PC-9 (cell line): ENCODE measurements at regions not wholly inside any gene's neighbourhood (a gene's known extent, or its start where the extent isn't known, plus 50 kb on each side); places are given as distances from the start of the nearest gene placed in this dataset.

Experiments
- BruUV-seq: library from RNA; stranded (reverse); fragments of 400-500 nt; replicated peaks from 2 replicates; lab custom pipeline; 2021; lab: Mats Ljungman, UMichigan
- CTCF ChIA-PET: fragments of 300-600 bp; sonication (Branson Sonifier 250); formaldehyde crosslinking; loops from one replicate; lab custom pipeline; 2022; ENCODE audit warnings: antibody characterized with exemption; lab: Charles Lee
- POLR2A ChIA-PET: fragments of 300-600 bp; sonication (Branson Sonifier 250); formaldehyde crosslinking; loops from one replicate; lab custom pipeline; 2022; ENCODE audit warnings: antibody characterized with exemption; ENCODE audit not compliant: unreplicated experiment; lab: Charles Lee
- DNase-seq, 2 experiments: peaks; one replicate each; pipeline versions ENCODE4 v3.0.0 to v3.0.0-alpha.2; 2015 to 2022; ENCODE audit warnings: mixed read lengths in 1 of 2
- H2AFZ ChIP-seq: fragments of 200-600 bp; sonication (generic); 2 replicates; pipeline ENCODE4 v1.8.1; 2017; ENCODE audit warnings: antibody characterized with exemption
- H3F3A ChIP-seq: fragments of 200-600 bp; sonication (generic); 2 replicates; pipeline ENCODE4 v1.8.1; 2017; ENCODE audit warnings: antibody characterized with exemption, mild to moderate bottlenecking, low read depth; ENCODE audit not compliant: insufficient read depth
- H3K27ac ChIP-seq: fragments of 200-600 bp; sonication (generic); 2 replicates; pipeline ENCODE4 v1.6.1; 2016; ENCODE audit warnings: mixed run types
- H3K27me3 ChIP-seq: fragments of 200-600 bp; sonication (generic); 2 replicates; pipeline ENCODE4 v1.6.1; 2016; ENCODE audit warnings: low read depth, mixed run types; ENCODE audit not compliant: insufficient read depth
- H3K36me3 ChIP-seq: fragments of 200-600 bp; sonication (generic); 2 replicates; pipeline ENCODE4 v1.6.1; 2016; ENCODE audit warnings: low read depth, mixed run types
- H3K4me1 ChIP-seq: fragments of 200-600 bp; sonication (generic); replicated peaks from 2 replicates; pipeline ENCODE4 v1.6.1; 2016; ENCODE audit warnings: mixed run types; ENCODE audit not compliant: insufficient read depth
- H3K4me2 ChIP-seq: fragments of 200-600 bp; sonication (generic); 2 replicates; pipeline ENCODE4 v1.6.1; 2017; ENCODE audit warnings: mixed run types
- H3K4me3 ChIP-seq: fragments of 200-600 bp; sonication (generic); 2 replicates; pipeline ENCODE4 v1.6.1; 2016; ENCODE audit warnings: mixed run types
- H3K79me2 ChIP-seq: fragments of 200-600 bp; sonication (generic); 2 replicates; pipeline ENCODE4 v1.6.1; 2017; ENCODE audit warnings: low read depth, mixed run types
- H3K9me2 ChIP-seq: fragments of 200-600 bp; sonication (generic); 2 replicates; pipeline ENCODE4 v1.8.1; 2017; ENCODE audit warnings: mild to moderate bottlenecking; ENCODE audit not compliant: insufficient read depth
- H3K9me3 ChIP-seq: fragments of 200-600 bp; sonication (generic); 2 replicates; pipeline ENCODE4 v1.8.1; 2016; ENCODE audit warnings: low read depth; ENCODE audit not compliant: insufficient read depth
- H4K20me1 ChIP-seq: fragments of 200-600 bp; sonication (generic); 2 replicates; pipeline ENCODE4 v1.8.1; 2017; ENCODE audit not compliant: insufficient read depth
- EZH2 ChIP-seq: fragments of 200-600 bp; sonication (generic); IDR thresholded peaks from 2 replicates; pipeline ENCODE4 v1.8.0; 2017; ENCODE audit warnings: antibody characterized with exemption, low read depth
- intact Hi-C: fragments of 100-400 bp; cut with micrococcal nuclease; formaldehyde crosslinking; loops from one replicate; pipeline ENCODE4 v1.10.0; 2022; ENCODE audit not compliant: unreplicated experiment
- TF ChIP-seq, protein P1 (sequence below): fragments of 200-600 bp; sonication (generic); conservative IDR thresholded peaks from 2 replicates; pipeline ENCODE4 v1.6.1; 2017; ENCODE audit warnings: mixed run types, antibody characterized with exemption, mild to moderate bottlenecking, moderate library complexity

DNA sequence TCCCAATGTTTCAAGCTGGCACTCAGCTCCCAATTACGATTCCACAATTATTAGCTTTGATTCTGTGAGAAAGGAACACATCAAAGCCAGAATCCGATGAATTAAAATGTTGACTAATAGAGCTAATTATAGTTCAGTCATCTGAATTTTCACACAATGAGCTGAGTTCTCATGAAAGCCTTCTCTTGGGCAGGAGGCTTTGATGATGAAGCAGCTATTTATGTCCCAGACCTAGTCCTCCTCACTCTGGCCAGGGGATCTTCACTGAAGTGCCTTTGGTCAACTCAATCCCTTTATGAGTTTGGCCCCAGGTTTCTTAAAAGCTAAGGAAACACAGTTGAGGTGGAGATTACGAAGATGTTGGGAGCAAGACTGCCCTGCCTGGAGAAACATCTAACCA is 74.7 kb upstream of the PPM1B start:
- no peak overlapping the region for H3K4me2 ChIP-seq
- TF ChIP-seq EZH2 = no peak
- H3K36me3 ChIP-seq = no peaks in the 10 kb centered on the region
- no peaks in the 10 kb centered on the region for H3K9me3 ChIP-seq
- no peak overlapping the region for H2AFZ ChIP-seq
- no peak for DNase-seq
- H4K20me1 ChIP-seq = no peaks in the 10 kb centered on the region
- no TSS peak for BruUV-seq
- H3K4me3 ChIP-seq = no peak overlapping the region
- no peaks in the 10 kb centered on the region for H3K27me3 ChIP-seq
- ChIA-PET CTCF (no interaction called here), POLR2A (no interaction called here)
- 0 out of 2 replicates have a peak, but pooled peaks cover 6% of the 10 kb centered on the region for H3K4me1 ChIP-seq
- H3K9me2 ChIP-seq = no peaks in the 10 kb centered on the region
- no peaks in the 10 kb centered on the region for H3F3A ChIP-seq
- no peaks in the 10 kb centered on the region for H3K79me2 ChIP-seq
- intact Hi-C loops = no loop called here
- H3K27ac ChIP-seq = no peak overlapping the region

DNA sequence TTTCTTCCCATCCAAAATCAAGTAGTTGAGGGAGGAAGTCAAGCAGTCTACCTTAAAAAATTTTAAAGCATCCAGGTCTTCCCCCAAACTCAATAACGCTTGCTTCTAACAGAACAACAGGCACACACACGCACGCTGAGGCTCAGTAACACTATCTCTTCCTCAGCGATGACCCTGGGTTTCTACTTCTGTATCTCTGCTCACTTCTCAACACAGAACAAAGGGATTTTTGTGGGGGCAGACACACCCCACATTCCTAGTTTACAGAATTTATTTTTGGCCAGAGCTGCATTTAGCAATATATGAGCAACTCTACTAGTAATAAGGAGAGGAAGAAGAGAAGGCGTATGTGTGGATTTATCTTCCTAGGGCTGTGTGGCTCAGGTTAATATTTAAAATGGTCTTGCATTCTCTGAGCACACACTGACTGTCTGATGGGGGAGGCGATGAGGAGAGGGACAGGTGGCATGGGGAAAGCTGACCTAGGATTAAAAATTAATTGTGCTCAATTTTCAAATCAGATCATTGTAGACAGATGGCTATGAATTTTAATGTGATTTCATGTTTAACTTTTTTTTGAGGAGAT is 71.3 kb upstream of the PPM1B start:
- H3K4me2 ChIP-seq = no peak overlapping the region
- intact Hi-C loops = no loop called here
- POLR2A ChIA-PET = no interaction called here

DNA sequence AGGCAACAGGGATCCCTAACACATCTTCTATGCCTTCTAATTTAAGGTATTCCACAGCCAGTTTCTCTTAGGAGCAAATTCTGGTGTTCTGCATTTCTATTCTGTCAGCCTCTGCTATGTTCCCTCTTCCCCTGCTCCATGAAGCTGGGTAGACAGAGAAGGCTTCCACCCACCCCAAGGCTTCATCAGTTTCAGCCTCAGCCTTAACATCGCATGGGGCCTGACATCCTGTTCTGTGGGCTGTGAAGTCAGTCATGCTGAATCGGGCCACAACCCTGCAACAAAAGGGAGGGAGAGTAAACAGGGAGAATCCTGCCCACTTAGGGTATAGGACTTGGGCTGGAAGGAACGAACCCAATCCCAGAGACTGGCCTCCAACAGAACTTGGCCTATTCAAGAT is 70.6 kb upstream of the PPM1B start:
- DNase-seq = peak in 1 of 2 experiments; percentile 32
- POLR2A ChIA-PET = no interaction called here
- Histone ChIP-seq H3K27ac (no peak overlapping the region), H3K27me3 (no peaks in the 10 kb centered on the region), H3K9me3 (no peaks in the 10 kb centered on the region), H3K4me2 (no peak overlapping the region), H3F3A (peaks cover 18% of the 10 kb centered on the region), H2AFZ (no peak overlapping the region), H3K79me2 (no peaks in the 10 kb centered on the region), H3K4me3 (no peak overlapping the region), H3K36me3 (no peaks in the 10 kb centered on the region), H3K4me1 (peaks cover 20% of the 10 kb centered on the region), H3K9me2 (no peaks in the 10 kb centered on the region), H4K20me1 (no peaks in the 10 kb centered on the region)
- TF ChIP-seq, protein P1, sequence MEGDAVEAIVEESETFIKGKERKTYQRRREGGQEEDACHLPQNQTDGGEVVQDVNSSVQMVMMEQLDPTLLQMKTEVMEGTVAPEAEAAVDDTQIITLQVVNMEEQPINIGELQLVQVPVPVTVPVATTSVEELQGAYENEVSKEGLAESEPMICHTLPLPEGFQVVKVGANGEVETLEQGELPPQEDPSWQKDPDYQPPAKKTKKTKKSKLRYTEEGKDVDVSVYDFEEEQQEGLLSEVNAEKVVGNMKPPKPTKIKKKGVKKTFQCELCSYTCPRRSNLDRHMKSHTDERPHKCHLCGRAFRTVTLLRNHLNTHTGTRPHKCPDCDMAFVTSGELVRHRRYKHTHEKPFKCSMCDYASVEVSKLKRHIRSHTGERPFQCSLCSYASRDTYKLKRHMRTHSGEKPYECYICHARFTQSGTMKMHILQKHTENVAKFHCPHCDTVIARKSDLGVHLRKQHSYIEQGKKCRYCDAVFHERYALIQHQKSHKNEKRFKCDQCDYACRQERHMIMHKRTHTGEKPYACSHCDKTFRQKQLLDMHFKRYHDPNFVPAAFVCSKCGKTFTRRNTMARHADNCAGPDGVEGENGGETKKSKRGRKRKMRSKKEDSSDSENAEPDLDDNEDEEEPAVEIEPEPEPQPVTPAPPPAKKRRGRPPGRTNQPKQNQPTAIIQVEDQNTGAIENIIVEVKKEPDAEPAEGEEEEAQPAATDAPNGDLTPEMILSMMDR = no peak
- TF ChIP-seq EZH2 = no peak
- intact Hi-C loops = no loop called here
- no TSS peak for BruUV-seq
- CTCF ChIA-PET = no interaction called here

More for the DNA sequence above, 71.3 kb upstream of the PPM1B start:
- no TSS peak for BruUV-seq
- no peak overlapping the region for H3K4me3 ChIP-seq
- TF ChIP-seq, protein P1 = no peak
- TF ChIP-seq EZH2 = no peak
- no peak overlapping the region for H2AFZ ChIP-seq
- H3K79me2 ChIP-seq = no peaks in the 10 kb centered on the region
- CTCF ChIA-PET = no interaction called here
- H4K20me1 ChIP-seq = no peaks in the 10 kb centered on the region
- H3K27me3 ChIP-seq = no peaks in the 10 kb centered on the region
- peak in 1 of 2 experiments; percentile 34 for DNase-seq
- H3K4me1 ChIP-seq = peaks cover 20% of the 10 kb centered on the region
- H3K9me3 ChIP-seq = no peaks in the 10 kb centered on the region
- H3K36me3 ChIP-seq = no peaks in the 10 kb centered on the region
- no peaks in the 10 kb centered on the region for H3K9me2 ChIP-seq
- no peak overlapping the region for H3K27ac ChIP-seq
- peaks cover 18% of the 10 kb centered on the region for H3F3A ChIP-seq

DNA sequence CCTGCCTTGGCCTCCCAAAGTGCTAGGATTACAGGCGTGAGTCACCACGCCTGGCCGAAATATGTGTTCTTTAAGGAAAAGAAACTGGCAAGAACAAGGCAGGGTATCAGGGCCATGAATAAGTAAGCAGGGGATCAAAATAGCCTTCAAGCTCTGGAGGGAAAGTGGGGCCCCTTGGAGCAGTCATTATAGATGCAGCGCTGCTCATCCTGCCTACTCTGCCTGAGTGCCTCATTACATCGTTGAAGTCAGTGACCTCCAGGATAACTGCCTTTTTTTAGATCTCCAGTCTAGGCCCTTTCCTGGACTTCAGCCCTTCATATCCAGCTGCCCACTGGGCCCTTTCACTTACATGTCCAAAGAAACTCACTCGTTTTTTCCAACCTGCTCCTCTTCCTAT is 69.8 kb upstream of the PPM1B start:
- Histone ChIP-seq H3K9me3 (no peaks in the 10 kb centered on the region), H3K79me2 (no peaks in the 10 kb centered on the region), H3K4me1 (peaks cover 20% of the 10 kb centered on the region), H3K27ac (no peak overlapping the region), H3K4me2 (no peak overlapping the region), H3K27me3 (no peaks in the 10 kb centered on the region), H3K36me3 (no peaks in the 10 kb centered on the region), H3K9me2 (no peaks in the 10 kb centered on the region), H3F3A (peaks cover 18% of the 10 kb centered on the region), H3K4me3 (no peak overlapping the region), H2AFZ (no peak overlapping the region), H4K20me1 (no peaks in the 10 kb centered on the region)
- ChIA-PET CTCF (no interaction called here), POLR2A (no interaction called here)
- no TSS peak for BruUV-seq
- intact Hi-C loops = no loop called here
- TF ChIP-seq EZH2 = no peak
- DNase-seq = peak in 1 of 2 experiments; percentile 32
